Urinary bladder (tissue), 3 donors: ENCODE measurements at regions not wholly inside any gene's neighbourhood (a gene's known extent, or its start where the extent isn't known, plus 50 kb on each side); places are given as distances from the start of the nearest gene placed in this dataset.

Experiments used
- DNase-seq: peaks from one replicate; pipeline ENCODE4 v3.0.0-alpha.2; 2015; ENCODE audit errors: extremely low spot score
- H3K27ac ChIP-seq: one replicate; pipeline ENCODE4 v1.5.1; 2013; ENCODE audit warnings: low read depth, mild to moderate bottlenecking, moderate library complexity
- H3K36me3 ChIP-seq: one replicate; pipeline ENCODE4 v1.6.1; 2013; ENCODE audit warnings: mild to moderate bottlenecking, moderate library complexity; ENCODE audit not compliant: insufficient read depth
- H3K4me1 ChIP-seq: one replicate; pipeline ENCODE4 v1.6.1; 2013; ENCODE audit warnings: mild to moderate bottlenecking, moderate library complexity; ENCODE audit not compliant: insufficient read depth
- H3K4me3 ChIP-seq: one replicate; pipeline ENCODE4 v1.5.1; 2013; ENCODE audit warnings: low read depth, low read length
- WGBS: extraction: QIAGEN DNeasy Blood & Tissue Kit; methylation state at CpG from one replicate; pipeline ENCODE4 v1.1.7; 2013; 5-methylcytosine and 5-hydroxymethylcytosine counted together
- donor health status: healthy with polysubstance abuse.
- donor health status: healthy.

- WGBS: 72% methylated on average over 3 of the region's 3 CpGs
- H3K4me3 ChIP-seq: no peak overlapping the region
- H3K4me1 ChIP-seq: no peaks in the 10 kb centered on the region
- no peak overlapping the region for H3K27ac ChIP-seq
- DNase-seq: no peak
- H3K36me3 ChIP-seq: no peaks in the 10 kb centered on the region
These were observed 114.9 kb upstream of the EDNRB start for GRCh38 chr13:78033509-78033908.

- H3K4me3 ChIP-seq: no peak overlapping the region
- DNase-seq: no peak
- no peak overlapping the region for H3K27ac ChIP-seq
- H3K36me3 ChIP-seq: no peaks in the 10 kb centered on the region
- no peaks in the 10 kb centered on the region for H3K4me1 ChIP-seq
These were observed 113.5 kb upstream of the EDNRB start for GRCh38 chr13:78032132-78032531.

- Histone ChIP-seq H3K4me1 (no peaks in the 10 kb centered on the region), H3K36me3 (no peaks in the 10 kb centered on the region), H3K4me3 (no peak overlapping the region), H3K27ac (no peak overlapping the region)
- WGBS: 81% methylated on average over 2 of the region's 2 CpGs
- no peak for DNase-seq
These were observed 111.8 kb upstream of the EDNRB start for GRCh38 chr13:78030341-78030896.

GRCh38 chr13:78029901-78030300 lies 111.3 kb upstream of the EDNRB start:
- Histone ChIP-seq H3K4me1 (no peaks in the 10 kb centered on the region), H3K27ac (no peak overlapping the region), H3K4me3 (no peak overlapping the region), H3K36me3 (no peaks in the 10 kb centered on the region)
- 93% methylated on average over 6 of the region's 6 CpGs for WGBS
- DNase-seq: no peak

GRCh38 chr13:78028960-78029359 lies 110.3 kb upstream of the EDNRB start:
- WGBS: 97% methylated on average over 1 of the region's 1 CpG
- Histone ChIP-seq H3K4me1 (no peaks in the 10 kb centered on the region), H3K4me3 (no peak overlapping the region), H3K27ac (no peak overlapping the region), H3K36me3 (no peaks in the 10 kb centered on the region)
- no peak for DNase-seq

GRCh38 chr13:78024996-78025395 lies 106.4 kb upstream of the EDNRB start:
- Histone ChIP-seq H3K36me3 (no peaks in the 10 kb centered on the region), H3K27ac (no peak overlapping the region), H3K4me3 (no peak overlapping the region), H3K4me1 (no peaks in the 10 kb centered on the region)
- DNase-seq: no peak

- no peak overlapping the region for H3K27ac ChIP-seq
- no peak for DNase-seq
- no peaks in the 10 kb centered on the region for H3K4me1 ChIP-seq
- no peak overlapping the region for H3K4me3 ChIP-seq
- WGBS: 78% methylated on average over 2 of the region's 2 CpGs
- no peaks in the 10 kb centered on the region for H3K36me3 ChIP-seq
These were observed 103.7 kb upstream of the EDNRB start for GRCh38 chr13:78022164-78022877.

GRCh38 chr13:78020861-78021260 lies 102.2 kb upstream of the EDNRB start:
- H3K4me1 ChIP-seq: no peaks in the 10 kb centered on the region
- no peak overlapping the region for H3K4me3 ChIP-seq
- WGBS: 47% methylated on average over 7 of the region's 7 CpGs
- H3K27ac ChIP-seq: no peak overlapping the region
- H3K36me3 ChIP-seq: no peaks in the 10 kb centered on the region
- no peak for DNase-seq

- 87% methylated on average over 3 of the region's 3 CpGs for WGBS
- no peak overlapping the region for H3K4me3 ChIP-seq
- DNase-seq: no peak
- no peaks in the 10 kb centered on the region for H3K4me1 ChIP-seq
- H3K36me3 ChIP-seq: no peaks in the 10 kb centered on the region
- H3K27ac ChIP-seq: no peak overlapping the region
These were observed 97.2 kb upstream of the EDNRB start for GRCh38 chr13:78015782-78016181.

GRCh38 chr13:78012046-78012445 lies 93.4 kb upstream of the EDNRB start:
- Histone ChIP-seq H3K4me1 (no peaks in the 10 kb centered on the region), H3K36me3 (no peaks in the 10 kb centered on the region), H3K4me3 (no peak overlapping the region), H3K27ac (no peak overlapping the region)
- DNase-seq: no peak
- WGBS: 93% methylated on average over 2 of the region's 2 CpGs

GRCh38 chr13:78004821-78005220 lies 86.2 kb upstream of the EDNRB start:
- Histone ChIP-seq H3K27ac (no peak overlapping the region), H3K4me1 (no peaks in the 10 kb centered on the region), H3K4me3 (no peak overlapping the region), H3K36me3 (no peaks in the 10 kb centered on the region)
- DNase-seq: no peak
- WGBS: 81% methylated on average over 2 of the region's 2 CpGs

GRCh38 chr13:77999746-78000145 lies 81.1 kb upstream of the EDNRB start:
- no peak overlapping the region for H3K4me3 ChIP-seq
- no peaks in the 10 kb centered on the region for H3K36me3 ChIP-seq
- H3K27ac ChIP-seq: no peak overlapping the region
- DNase-seq: no peak
- no peaks in the 10 kb centered on the region for H3K4me1 ChIP-seq

GRCh38 chr13:77994166-77994565 lies 75.5 kb upstream of the EDNRB start:
- DNase-seq: no peak
- 84% methylated on average over 3 of the region's 3 CpGs for WGBS
- Histone ChIP-seq H3K36me3 (no peaks in the 10 kb centered on the region), H3K4me3 (no peak overlapping the region), H3K27ac (no peak overlapping the region), H3K4me1 (no peaks in the 10 kb centered on the region)

GRCh38 chr13:77991003-77991402 lies 72.4 kb upstream of the EDNRB start:
- 26% methylated on average over 4 of the region's 4 CpGs for WGBS
- Histone ChIP-seq H3K27ac (no peak overlapping the region), H3K4me3 (no peak overlapping the region), H3K36me3 (no peaks in the 10 kb centered on the region), H3K4me1 (no peaks in the 10 kb centered on the region)
- no peak for DNase-seq

GRCh38 chr13:77989281-77989680 lies 70.7 kb upstream of the EDNRB start:
- 89% methylated on average over 2 of the region's 2 CpGs for WGBS
- H3K27ac ChIP-seq: no peak overlapping the region
- no peaks in the 10 kb centered on the region for H3K36me3 ChIP-seq
- no peak overlapping the region for H3K4me3 ChIP-seq
- no peak for DNase-seq
- no peaks in the 10 kb centered on the region for H3K4me1 ChIP-seq
